Activated naive CD4-positive, alpha-beta T cell treated with anti-CD3 and anti-CD28 coated beads, Interleukin-2, amount 50 U/mL, for 24 hours (primary cell): ENCODE measurements at regions not wholly inside any gene's neighbourhood (a gene's known extent, or its start where the extent isn't known, plus 50 kb on each side); places are given as distances from the start of the nearest gene placed in this dataset.

Experiments
- H3K27ac Mint-ChIP-seq: one replicate; pipeline ENCODE4 v1.8.0; 2021; ENCODE audit warnings: mild to moderate bottlenecking, mixed read lengths
- H3K27me3 Mint-ChIP-seq: one replicate; pipeline ENCODE4 v1.8.0; 2021; ENCODE audit warnings: mixed read lengths
- H3K36me3 Mint-ChIP-seq: one replicate; pipeline ENCODE4 v1.8.0; 2021; ENCODE audit warnings: mixed read lengths
- H3K4me1 Mint-ChIP-seq: one replicate; pipeline ENCODE4 v1.8.0; 2021; ENCODE audit warnings: mixed read lengths
- H3K4me3 Mint-ChIP-seq: one replicate; pipeline ENCODE4 v1.8.0; 2021; ENCODE audit warnings: mild to moderate bottlenecking, mixed read lengths
- H3K9me3 Mint-ChIP-seq: one replicate; pipeline ENCODE4 v1.8.0; 2021; ENCODE audit warnings: mixed read lengths

- no peaks in the 10 kb centered on the region for H3K36me3 Mint-ChIP-seq
- no peaks in the 10 kb centered on the region for H3K9me3 Mint-ChIP-seq
- H3K27ac Mint-ChIP-seq, result no peak overlapping the region
- H3K4me1 Mint-ChIP-seq, result no peaks in the 10 kb centered on the region
- no peak overlapping the region for H3K4me3 Mint-ChIP-seq
- H3K27me3 Mint-ChIP-seq, result no peaks in the 10 kb centered on the region
Observed at GRCh38 chr1:218796773-218797172, 376.9 kb upstream of the LYPLAL1 start.

GRCh38 chr1:218802799-218803198, 370.9 kb upstream of the LYPLAL1 start:
- Mint-ChIP-seq H3K4me1 (no peaks in the 10 kb centered on the region), H3K4me3 (no peak overlapping the region), H3K27ac (no peak overlapping the region), H3K36me3 (no peaks in the 10 kb centered on the region), H3K9me3 (no peaks in the 10 kb centered on the region), H3K27me3 (no peaks in the 10 kb centered on the region)

DNA sequence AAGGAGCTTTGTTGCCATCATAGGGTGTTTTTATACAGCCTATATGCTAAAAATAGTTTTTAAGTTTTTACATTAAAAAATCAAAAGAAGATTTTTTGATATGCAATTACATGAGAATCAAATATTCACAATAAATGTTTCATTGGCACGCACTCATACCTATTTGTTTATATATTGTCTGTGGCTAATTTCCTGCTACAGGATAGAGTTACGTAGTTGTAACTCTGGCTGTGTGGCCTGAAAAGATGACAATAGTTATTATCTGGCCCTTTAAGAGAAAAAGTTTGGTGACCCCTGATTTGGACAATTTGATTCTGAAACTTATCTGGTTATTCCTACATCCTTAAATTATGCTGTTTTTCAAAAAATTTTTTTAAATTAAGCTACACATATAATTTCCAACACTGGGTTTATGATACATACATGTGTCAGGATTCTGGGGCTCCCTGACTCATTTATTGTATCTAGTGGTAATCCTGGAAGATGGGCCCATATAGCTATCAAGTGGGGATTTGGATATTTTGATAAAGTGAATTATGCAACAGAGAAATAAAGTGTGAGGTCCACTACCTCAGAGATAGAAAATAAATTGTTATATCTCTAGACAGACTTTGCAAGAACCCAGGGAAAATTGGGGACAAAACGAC, 370.2 kb upstream of the LYPLAL1 start:
- Mint-ChIP-seq H3K9me3 (peaks cover 4% of the 10 kb centered on the region), H3K4me3 (no peak overlapping the region), H3K27ac (no peak overlapping the region), H3K27me3 (no peaks in the 10 kb centered on the region), H3K36me3 (no peaks in the 10 kb centered on the region), H3K4me1 (no peaks in the 10 kb centered on the region)

- Mint-ChIP-seq H3K27ac (no peak overlapping the region), H3K36me3 (no peaks in the 10 kb centered on the region), H3K27me3 (no peaks in the 10 kb centered on the region), H3K9me3 (peaks cover 11% of the 10 kb centered on the region), H3K4me1 (no peaks in the 10 kb centered on the region), H3K4me3 (no peak overlapping the region)
Observed at GRCh38 chr1:218804014-218804785, 369.5 kb upstream of the LYPLAL1 start.

GRCh38 chr1:218809061-218809460, 364.6 kb upstream of the LYPLAL1 start:
- H3K27me3 Mint-ChIP-seq, result no peaks in the 10 kb centered on the region
- H3K36me3 Mint-ChIP-seq, result no peaks in the 10 kb centered on the region
- no peaks in the 10 kb centered on the region for H3K4me1 Mint-ChIP-seq
- no peak overlapping the region for H3K4me3 Mint-ChIP-seq
- H3K9me3 Mint-ChIP-seq, result peaks cover 11% of the 10 kb centered on the region
- no peak overlapping the region for H3K27ac Mint-ChIP-seq

GRCh38 chr1:218809625-218810024, 364.1 kb upstream of the LYPLAL1 start:
- H3K4me3 Mint-ChIP-seq, result no peak overlapping the region
- no peaks in the 10 kb centered on the region for H3K27me3 Mint-ChIP-seq

GRCh38 chr1:218810306-218810705, 363.4 kb upstream of the LYPLAL1 start:
- H3K36me3 Mint-ChIP-seq, result no peaks in the 10 kb centered on the region
- peaks cover 11% of the 10 kb centered on the region for H3K9me3 Mint-ChIP-seq
- H3K27ac Mint-ChIP-seq, result no peak overlapping the region
- no peaks in the 10 kb centered on the region for H3K4me1 Mint-ChIP-seq
- no peak overlapping the region for H3K4me3 Mint-ChIP-seq
- H3K27me3 Mint-ChIP-seq, result no peaks in the 10 kb centered on the region

More at GRCh38 chr1:218809625-218810024, 364.1 kb upstream of the LYPLAL1 start:
- Mint-ChIP-seq H3K4me1 (no peaks in the 10 kb centered on the region), H3K27ac (no peak overlapping the region), H3K36me3 (no peaks in the 10 kb centered on the region), H3K9me3 (peaks cover 11% of the 10 kb centered on the region)

GRCh38 chr1:218811497-218811896, 362.2 kb upstream of the LYPLAL1 start:
- no peaks in the 10 kb centered on the region for H3K27me3 Mint-ChIP-seq
- no peak overlapping the region for H3K4me3 Mint-ChIP-seq
- no peak overlapping the region for H3K27ac Mint-ChIP-seq

GRCh38 chr1:218812360-218812759, 361.3 kb upstream of the LYPLAL1 start:
- no peaks in the 10 kb centered on the region for H3K27me3 Mint-ChIP-seq
- H3K9me3 Mint-ChIP-seq, result peaks cover 11% of the 10 kb centered on the region
- H3K4me3 Mint-ChIP-seq, result no peak overlapping the region
- no peaks in the 10 kb centered on the region for H3K36me3 Mint-ChIP-seq
- H3K4me1 Mint-ChIP-seq, result no peaks in the 10 kb centered on the region
- no peak overlapping the region for H3K27ac Mint-ChIP-seq

More at GRCh38 chr1:218811497-218811896, 362.2 kb upstream of the LYPLAL1 start:
- no peaks in the 10 kb centered on the region for H3K36me3 Mint-ChIP-seq
- no peaks in the 10 kb centered on the region for H3K4me1 Mint-ChIP-seq
- peaks cover 11% of the 10 kb centered on the region for H3K9me3 Mint-ChIP-seq

DNA sequence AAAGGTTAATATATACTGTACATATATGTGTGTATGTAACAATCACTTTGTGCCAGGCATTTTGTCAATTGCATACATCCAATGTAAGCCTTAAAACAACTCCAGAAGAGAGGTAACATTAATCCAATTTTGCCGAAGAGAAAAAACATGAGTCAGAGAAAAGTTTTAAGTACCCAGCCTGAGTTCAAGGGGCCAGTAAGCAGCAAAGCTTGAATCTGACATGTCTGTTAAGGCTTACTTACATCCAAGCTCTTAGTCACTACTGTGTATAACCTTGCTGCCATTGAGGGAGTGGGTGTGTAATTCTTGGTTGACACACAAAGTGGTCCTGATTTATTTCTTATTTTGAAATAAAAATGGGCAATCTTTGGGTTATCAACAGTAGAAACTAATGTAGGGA, 360.4 kb upstream of the LYPLAL1 start:
- Mint-ChIP-seq H3K27me3 (no peaks in the 10 kb centered on the region), H3K4me3 (no peak overlapping the region), H3K36me3 (no peaks in the 10 kb centered on the region), H3K4me1 (no peaks in the 10 kb centered on the region), H3K27ac (no peak overlapping the region), H3K9me3 (peaks cover 9% of the 10 kb centered on the region)

DNA sequence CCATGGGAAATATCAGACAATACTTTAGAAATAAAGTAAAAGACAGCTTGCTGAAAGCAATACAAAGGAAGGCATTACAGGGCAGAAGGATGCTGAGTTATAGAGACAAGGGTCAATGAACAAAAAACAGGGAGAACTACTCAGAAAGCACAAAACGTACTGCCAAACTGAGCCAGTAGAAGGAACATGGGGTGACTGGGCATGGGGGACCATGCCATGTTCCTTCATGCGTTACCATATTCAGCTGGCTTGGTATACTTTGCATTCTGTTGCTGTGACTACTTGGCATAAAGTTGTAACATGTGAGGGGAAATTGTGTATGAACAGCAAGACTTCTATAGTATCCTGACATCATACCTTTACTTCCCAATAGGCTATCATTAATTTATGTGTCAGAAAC, 358.6 kb upstream of the LYPLAL1 start:
- no peaks in the 10 kb centered on the region for H3K36me3 Mint-ChIP-seq
- no peaks in the 10 kb centered on the region for H3K27me3 Mint-ChIP-seq
- H3K4me3 Mint-ChIP-seq, result no peak overlapping the region
- H3K4me1 Mint-ChIP-seq, result no peaks in the 10 kb centered on the region
- H3K9me3 Mint-ChIP-seq, result peaks cover 2% of the 10 kb centered on the region
- H3K27ac Mint-ChIP-seq, result no peak overlapping the region

GRCh38 chr1:218817071-218817470, 356.6 kb upstream of the LYPLAL1 start:
- Mint-ChIP-seq H3K27ac (no peak overlapping the region), H3K27me3 (no peaks in the 10 kb centered on the region), H3K4me1 (no peaks in the 10 kb centered on the region), H3K4me3 (no peak overlapping the region), H3K9me3 (peaks cover 10% of the 10 kb centered on the region), H3K36me3 (no peaks in the 10 kb centered on the region)

DNA sequence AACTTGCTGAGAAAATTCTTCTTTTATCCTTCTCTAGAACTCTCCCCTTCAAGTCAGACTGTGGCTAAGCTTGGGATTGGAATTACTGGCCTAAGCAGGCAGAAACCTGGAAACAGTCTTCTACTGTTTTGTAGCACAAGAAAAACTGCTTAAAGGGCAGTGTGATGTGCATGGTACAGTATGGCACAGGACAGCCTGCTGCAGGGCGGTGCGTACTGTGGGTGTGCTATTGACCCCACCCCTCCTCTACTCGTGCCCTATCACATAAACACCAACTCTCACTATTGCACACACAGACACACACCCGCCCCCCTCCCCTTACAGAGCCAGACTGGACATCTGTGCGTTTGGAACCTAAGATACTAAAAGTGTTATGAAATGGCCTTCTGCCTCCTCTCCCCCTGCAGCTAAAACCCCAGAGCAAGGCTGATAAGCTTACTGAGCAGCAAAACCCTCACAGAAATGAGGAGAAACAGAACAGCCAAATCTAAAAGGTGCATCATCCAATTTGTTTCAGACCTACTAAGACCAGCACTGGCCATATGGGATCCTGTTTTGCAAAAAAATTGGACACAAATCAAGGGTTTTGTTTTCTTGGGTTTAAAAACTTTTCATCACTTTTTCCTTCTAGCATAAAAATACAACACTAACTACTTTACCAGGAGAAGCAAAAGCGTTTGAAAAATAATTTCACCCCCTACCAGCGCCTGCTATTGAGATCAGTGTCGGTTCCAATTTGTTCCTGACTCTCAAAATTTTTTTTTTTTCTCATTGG, 355.8 kb upstream of the LYPLAL1 start:
- Mint-ChIP-seq H3K27me3 (no peaks in the 10 kb centered on the region), H3K4me1 (no peaks in the 10 kb centered on the region), H3K27ac (no peak overlapping the region)

DNA sequence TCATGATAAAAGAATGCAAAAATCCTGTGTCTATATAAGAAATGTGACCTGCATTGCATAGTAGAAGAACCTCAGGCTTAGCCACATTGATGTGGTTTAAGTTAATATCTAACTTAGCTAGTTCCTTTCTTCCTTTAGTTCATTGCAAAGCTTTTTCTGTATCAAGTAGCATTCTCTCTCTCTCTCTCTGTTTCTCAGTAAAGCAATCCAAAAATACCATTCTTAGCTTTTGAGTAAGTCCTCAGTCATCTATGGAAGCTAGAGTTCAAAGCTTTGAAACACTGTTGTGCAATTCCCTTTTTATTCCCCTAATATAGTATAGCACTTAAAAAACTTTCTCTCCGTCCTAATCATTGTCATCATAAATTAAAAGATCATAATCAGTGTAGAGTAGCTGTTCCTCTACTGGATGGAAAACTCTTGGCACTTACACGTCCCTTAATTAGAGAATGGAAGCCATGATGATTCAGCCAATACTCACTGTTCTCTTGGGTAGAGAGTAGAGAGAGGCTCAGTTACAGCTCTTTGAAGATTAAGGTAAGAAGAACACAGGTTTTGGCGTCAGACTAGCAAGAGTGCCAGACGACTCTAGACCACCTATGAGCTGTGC, 350.3 kb upstream of the LYPLAL1 start:
- H3K27me3 Mint-ChIP-seq, result no peaks in the 10 kb centered on the region
- no peaks in the 10 kb centered on the region for H3K4me1 Mint-ChIP-seq

More for the DNA sequence above, 355.8 kb upstream of the LYPLAL1 start:
- H3K9me3 Mint-ChIP-seq, result peaks cover 10% of the 10 kb centered on the region
- no peak overlapping the region for H3K4me3 Mint-ChIP-seq
- H3K36me3 Mint-ChIP-seq, result no peaks in the 10 kb centered on the region

DNA sequence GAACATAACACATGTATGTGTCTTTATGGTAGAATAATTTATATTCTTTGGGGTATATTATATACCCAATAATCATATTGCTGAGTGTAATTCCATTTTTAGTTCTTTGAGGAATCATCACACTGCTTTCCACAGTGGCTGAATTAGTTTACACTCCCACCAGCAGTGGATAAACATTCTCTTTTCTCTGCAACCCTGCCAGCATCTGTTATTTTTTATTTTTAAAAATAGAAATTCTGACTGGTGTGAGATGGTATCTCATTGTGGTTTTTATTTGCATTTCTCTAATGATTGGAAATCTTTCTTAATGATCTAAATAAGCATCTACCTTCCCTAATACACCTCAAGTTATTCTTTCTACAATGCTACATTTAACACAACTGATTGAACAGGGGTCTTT, 346.2 kb upstream of the LYPLAL1 start:
- H3K4me1 Mint-ChIP-seq, result no peaks in the 10 kb centered on the region
- no peak overlapping the region for H3K4me3 Mint-ChIP-seq
- no peaks in the 10 kb centered on the region for H3K9me3 Mint-ChIP-seq
- no peaks in the 10 kb centered on the region for H3K27me3 Mint-ChIP-seq
- no peaks in the 10 kb centered on the region for H3K36me3 Mint-ChIP-seq
- no peak overlapping the region for H3K27ac Mint-ChIP-seq

More for the DNA sequence above, 350.3 kb upstream of the LYPLAL1 start:
- Mint-ChIP-seq H3K9me3 (peaks cover 10% of the 10 kb centered on the region), H3K4me3 (no peak overlapping the region), H3K36me3 (no peaks in the 10 kb centered on the region), H3K27ac (no peak overlapping the region)
